K562 (cell line): ENCODE measurements at regions not wholly inside any gene's neighbourhood (a gene's known extent, or its start where the extent isn't known, plus 50 kb on each side); places are given as distances from the start of the nearest gene placed in this dataset.

Source experiments
- ADNP ChIP-seq: fragments of 200-800 bp; sonication (Bioruptor generic); IDR thresholded peaks from 2 replicates; pipeline ENCODE4 v1.6.1; 2016; ENCODE audit warnings: missing genetic modification characterization, missing compliant biosample characterization
- BCOR ChIP-seq: fragments of 450-650 bp; IDR thresholded peaks from 2 replicates; pipeline ENCODE4 v1.6.1; 2016
- CREB1 ChIP-seq, 2 experiments: sonication (generic) in 1 of 2; formaldehyde crosslinking in 1 of 2; IDR thresholded peaks; 2 replicates each; pipeline versions ENCODE4 v1.6.1 to v1.8.0; 2012 to 2022; ENCODE audit warnings: inconsistent platforms in 1 of 2, mild to moderate bottlenecking in 1 of 2, missing genetic modification reagents in 1 of 2, moderate library complexity in 1 of 2
- DEAF1 ChIP-seq: fragments of 450-650 bp; formaldehyde crosslinking; IDR thresholded peaks from 2 replicates; pipeline ENCODE4 v1.4.0; 2020; ENCODE audit warnings: mild to moderate bottlenecking, moderate library complexity
- ELF4 ChIP-seq: fragments of 450-650 bp; formaldehyde crosslinking; IDR thresholded peaks from 2 replicates; pipeline ENCODE4 v1.4.0; 2022; ENCODE audit warnings: missing genetic modification characterization
- ETS2 ChIP-seq: IDR thresholded peaks from 2 replicates; pipeline ENCODE4 v1.6.1; 2016; ENCODE audit warnings: borderline replicate concordance, missing genetic modification characterization, mild to moderate bottlenecking, moderate library complexity, missing compliant biosample characterization; ENCODE audit not compliant: poor library complexity, severe bottlenecking
- HDAC1 ChIP-seq, 2 experiments: fragments of 450-650 bp; IDR thresholded peaks; 2 replicates each; pipeline ENCODE4 v1.6.1; 2016 to 2017; ENCODE audit warnings: inconsistent platforms in 1 of 2, mild to moderate bottlenecking in 1 of 2, moderate library complexity in 1 of 2
- ILF3 ChIP-seq: fragments of 450-650 bp; IDR thresholded peaks from 2 replicates; pipeline ENCODE4 v1.6.1; 2018; ENCODE audit warnings: antibody characterized with exemption, mild to moderate bottlenecking, moderate library complexity, borderline replicate concordance
- KLF10 ChIP-seq: fragments of 250-450 bp; sonication (Bioruptor Pico); IDR thresholded peaks from 2 replicates; pipeline ENCODE4 v1.6.1; 2021; ENCODE audit warnings: matching md5 sums
- MNT ChIP-seq, 2 experiments: fragments of 450-650 bp; conservative IDR thresholded peaks; 2 replicates each; pipeline ENCODE4 v1.6.1; 2017; ENCODE audit warnings: mild to moderate bottlenecking in 2 of 2, moderate library complexity in 2 of 2
- MXI1 ChIP-seq: IDR thresholded peaks from 2 replicates; pipeline ENCODE4 v1.6.1; 2011; ENCODE audit warnings: low read depth, mild to moderate bottlenecking, improper control_type of control experiment, low read length
- NFRKB ChIP-seq: fragments of 450-650 bp; IDR thresholded peaks from 2 replicates; pipeline ENCODE4 v1.6.1; 2016; ENCODE audit warnings: low read depth
- NR0B1 ChIP-seq: fragments of 450-650 bp; IDR thresholded peaks from one replicate; pipeline ENCODE4 v1.6.1; 2018; ENCODE audit warnings: mild to moderate bottlenecking, moderate library complexity; ENCODE audit not compliant: partially characterized antibody
- NR2F6 ChIP-seq: fragments of 450-650 bp; formaldehyde crosslinking; IDR thresholded peaks from 2 replicates; pipeline ENCODE4 v1.4.0; 2020; ENCODE audit warnings: mild to moderate bottlenecking
- POLR2G ChIP-seq: fragments of 200-400 bp; formaldehyde crosslinking; IDR thresholded peaks from 2 replicates; pipeline ENCODE4 v1.6.1; 2017; ENCODE audit warnings: low read depth, mild to moderate bottlenecking, antibody characterized with exemption, low read length, moderate library complexity
- PPARD ChIP-seq: fragments of 250-450 bp; sonication (Bioruptor Pico); IDR thresholded peaks from 2 replicates; pipeline ENCODE4 v1.8.0; 2022; ENCODE audit warnings: inconsistent platforms, mild to moderate bottlenecking, moderate library complexity
- PTBP1 ChIP-seq: fragments of 200-400 bp; formaldehyde crosslinking; IDR thresholded peaks from 2 replicates; pipeline ENCODE4 v1.6.1; 2017; ENCODE audit warnings: low read depth, low read length
- PTTG1 ChIP-seq: fragments of 450-650 bp; IDR thresholded peaks from 2 replicates; pipeline ENCODE4 v1.6.1; 2016; ENCODE audit warnings: low read depth, mild to moderate bottlenecking, missing genetic modification characterization, missing compliant biosample characterization
- RAD51 ChIP-seq: fragments of 450-650 bp; IDR thresholded peaks from 2 replicates; pipeline ENCODE4 v1.7.1; 2016; ENCODE audit warnings: low read depth, mild to moderate bottlenecking, borderline replicate concordance
- RB1 ChIP-seq: fragments of 450-650 bp; IDR thresholded peaks from 2 replicates; pipeline ENCODE4 v1.6.1; 2017; ENCODE audit warnings: low read depth, mild to moderate bottlenecking
- SMARCA4 ChIP-seq: fragments of 450-650 bp; IDR thresholded peaks from 2 replicates; pipeline ENCODE4 v1.6.1; 2016
- TBL1XR1 ChIP-seq, 2 experiments: IDR thresholded peaks; 2 replicates each; pipeline ENCODE4 v1.6.1; 2012; ENCODE audit warnings: improper control_type of control experiment in 2 of 2, low read length in 2 of 2, mild to moderate bottlenecking in 1 of 2
- YY1 ChIP-seq, 3 experiments: IDR thresholded peaks; 2 replicates each; pipeline ENCODE4 v1.6.1; 2011; ENCODE audit warnings: low read length in 2 of 3, mild to moderate bottlenecking in 2 of 3, moderate library complexity in 2 of 3, borderline replicate concordance in 1 of 3, control low read depth in 1 of 3, low read depth in 1 of 3; ENCODE audit not compliant: insufficient read depth in 3 of 3, insufficient replicate concordance in 2 of 3, control insufficient read depth in 1 of 3, insufficient read length in 1 of 3; ENCODE audit errors: extremely low read depth in 1 of 3
- ZFP36 ChIP-seq: fragments of 150-350 bp; IDR thresholded peaks from 2 replicates; pipeline ENCODE4 v1.6.1; 2018; ENCODE audit warnings: low read length, low read depth; ENCODE audit not compliant: partially characterized antibody
- ZNF232 ChIP-seq: sonication (generic); formaldehyde crosslinking; IDR thresholded peaks from 2 replicates; pipeline ENCODE4 v1.8.0; 2022; ENCODE audit warnings: mild to moderate bottlenecking, missing genetic modification reagents
- ZNF354B ChIP-seq: fragments of 250-450 bp; sonication (Bioruptor Pico); IDR thresholded peaks from 2 replicates; pipeline ENCODE4 v1.4.0; 2020
- ZNF408 ChIP-seq: fragments of 250-450 bp; sonication (Bioruptor Pico); IDR thresholded peaks from 2 replicates; pipeline ENCODE4 v1.4.0; 2020; ENCODE audit warnings: low read depth, mild to moderate bottlenecking, moderate library complexity
- ZNF717 ChIP-seq: fragments of 250-450 bp; sonication (Bioruptor Pico); IDR thresholded peaks from 2 replicates; pipeline ENCODE4 v1.5.0; 2021

GRCh38 chr6:20034408-20034769 is 177.9 kb downstream of the MBOAT1 start (continued):
- TF ChIP-seq ZNF354B (no peak), ELF4 (no peak), ZFP36 (no peak), ILF3 (no peak), RAD51 (no peak), MXI1 (no peak), DEAF1 (CRISPR knock-in tag) (no peak), ZNF408 (no peak), PPARD (no peak), NR2F6 (no peak), BCOR (0 out of 2 replicates have a peak, but pooled peaks have one; percentile 20), MNT (conservative IDR thresholded peaks at IDR 0.05) (no peak), CREB1 (IDR thresholded peaks at IDR 0.05) (no peak), CREB1 (CRISPR knock-in tag; IDR thresholded peaks at IDR 0.05) (no peak), HDAC1 (IDR thresholded peaks at IDR 0.05) (no peak), RB1 (no peak), YY1 (IDR thresholded peaks at IDR 0.05; ENCODE audit: borderline replicate concordance in 1 of 3, control insufficient read depth in 1 of 3, extremely low read depth in 1 of 3, insufficient read depth in 3 of 3, insufficient read length in 1 of 3, insufficient replicate concordance in 2 of 3, low read depth in 1 of 3, low read length in 2 of 3) (no peak), NFRKB (no peak), TBL1XR1 (IDR thresholded peaks at IDR 0.05; ENCODE audit: low read length in 2 of 2) (no peak), ETS2 (tag) (no peak), PTBP1 (no peak), ADNP (peak; percentile 69; the same call in 1 of the 2 replicates), NR0B1 (no peak), KLF10 (CRISPR knock-in tag) (no peak), POLR2G (no peak), SMARCA4 (peak; percentile 83; the same call in 1 of the 2 replicates), ZNF232 (CRISPR knock-in tag) (no peak), PTTG1 (tag) (no peak), ZNF717 (no peak)
